ENCODE measurements at regions not wholly inside any gene's neighbourhood (a gene's known extent, or its start where the extent isn't known, plus 50 kb on each side); places are given as distances from the start of the nearest gene placed in this dataset.
A peak's percentile ranks its signal among the peaks of the same experiment; 100 is the strongest.
"Not testable (repeated sequence)": the region's sequence is repeated elsewhere in the genome, so short reads cannot be mapped to it uniquely, and the experiment has no call there.

DNA sequence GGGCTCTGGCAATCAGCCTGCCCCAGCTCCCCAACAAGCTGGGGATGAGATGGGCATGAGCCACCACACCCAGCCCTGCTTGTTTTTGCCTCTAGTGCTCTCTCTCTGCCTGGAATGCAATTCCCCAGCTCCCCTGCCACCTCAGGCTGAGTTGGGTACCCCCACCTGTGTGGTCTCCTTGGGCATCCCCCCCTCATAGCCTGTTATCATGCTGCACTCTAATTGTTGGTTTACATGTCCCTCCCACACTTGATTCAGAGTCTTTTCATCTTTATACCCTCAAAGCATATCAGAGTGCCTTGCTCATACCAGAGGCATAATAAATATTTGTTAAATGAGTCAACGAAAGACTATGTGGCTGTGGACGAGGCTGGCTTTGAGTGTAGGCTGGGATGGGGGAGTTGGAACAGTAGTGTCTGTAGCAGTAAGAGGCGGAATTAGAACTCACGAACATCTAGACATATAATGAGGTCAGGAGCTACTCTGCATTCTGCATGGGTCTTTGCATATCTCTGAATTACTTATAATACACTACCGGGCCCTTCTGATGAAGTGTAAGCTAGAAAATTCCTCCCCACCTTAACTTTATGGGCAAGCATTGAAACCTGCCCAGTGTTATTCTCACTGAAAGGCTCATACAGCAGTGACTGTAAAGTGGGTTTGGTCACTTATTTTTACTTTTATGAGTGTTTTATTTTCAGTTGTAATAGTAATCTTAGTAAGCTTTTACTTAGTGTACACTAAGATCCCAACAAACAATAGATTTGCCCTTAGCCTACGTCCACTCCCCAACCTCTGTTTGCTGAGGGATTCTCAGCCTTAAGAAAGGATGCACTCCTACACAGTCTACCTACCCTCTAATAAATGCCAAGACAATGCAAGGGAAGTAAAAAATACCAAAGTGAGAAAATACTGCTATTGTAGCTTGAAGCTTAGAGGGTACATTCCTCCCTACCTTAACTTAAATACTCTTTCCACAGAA, 58.7 kb downstream of the EDN1 start:
- DNase-seq (ENCODE audit: low read depth), result peak; percentile 55

DNA sequence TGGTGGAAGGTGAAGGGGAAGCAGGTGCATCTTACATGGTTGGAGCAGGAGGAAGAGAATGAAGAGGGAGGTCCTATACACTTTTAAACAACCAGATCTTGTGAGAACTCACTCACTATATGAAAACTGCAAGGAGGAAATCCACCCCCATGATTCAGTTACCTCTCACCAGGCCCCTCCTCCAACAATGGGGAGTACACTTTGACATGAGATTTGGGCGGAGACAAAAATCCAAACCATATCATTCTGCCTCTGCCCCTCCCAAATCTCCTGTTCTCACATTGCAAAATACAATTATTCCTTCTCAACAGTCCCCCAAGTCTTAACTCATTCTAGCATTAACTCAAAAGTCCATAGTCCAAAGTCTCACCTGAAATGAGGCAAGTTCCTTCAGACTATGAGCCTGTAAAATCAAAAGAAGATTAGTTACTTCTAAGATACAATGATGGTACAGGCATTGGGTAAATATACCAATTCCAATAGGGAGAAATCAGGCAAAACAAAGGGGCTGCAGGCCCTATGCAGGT, 60.5 kb downstream of the EDN1 start:
- DNase-seq (ENCODE audit: low read depth), result no peak

DNA sequence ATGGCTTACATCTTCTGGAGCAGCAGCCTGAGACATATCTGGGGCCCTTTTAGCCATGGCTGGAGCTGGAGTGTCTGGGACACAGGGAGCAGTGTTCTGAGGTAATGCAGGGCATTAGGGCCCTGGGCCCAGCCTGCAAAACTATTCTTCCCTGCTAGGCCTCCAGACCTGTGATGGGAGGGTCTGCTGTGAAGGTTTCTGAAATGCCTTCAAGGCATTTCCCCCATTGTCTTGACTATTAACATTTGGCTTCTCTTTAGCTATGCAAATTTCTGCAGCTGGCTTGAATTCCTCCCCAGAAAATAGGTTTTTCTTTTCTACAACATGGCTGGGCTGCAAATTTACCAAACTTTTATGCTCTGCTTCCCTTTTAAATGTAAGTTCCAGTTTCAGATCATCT, 61.5 kb downstream of the EDN1 start:
- no peak for DNase-seq (ENCODE audit: low read depth)

DNA sequence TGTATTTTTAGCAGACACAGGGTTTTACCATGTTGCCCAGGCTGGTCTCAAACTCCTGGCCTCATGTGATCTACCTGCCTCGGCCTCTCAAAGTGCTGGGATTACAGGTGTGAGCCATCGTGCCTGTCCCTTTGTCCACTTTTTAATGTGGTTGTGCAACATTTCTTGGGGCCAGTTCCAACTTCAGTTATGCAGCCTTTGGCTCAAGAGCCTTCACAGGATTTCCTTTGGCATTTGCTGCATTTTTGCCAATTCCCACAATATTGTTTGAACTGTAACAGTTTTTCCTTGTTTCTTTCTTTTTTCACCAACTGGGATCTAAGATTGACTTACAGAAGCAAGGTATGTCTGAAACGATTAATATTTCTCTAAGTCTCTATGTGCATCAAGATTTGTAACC, 63.6 kb downstream of the EDN1 start:
- peak; percentile 60 for DNase-seq (ENCODE audit: low read depth)

DNA sequence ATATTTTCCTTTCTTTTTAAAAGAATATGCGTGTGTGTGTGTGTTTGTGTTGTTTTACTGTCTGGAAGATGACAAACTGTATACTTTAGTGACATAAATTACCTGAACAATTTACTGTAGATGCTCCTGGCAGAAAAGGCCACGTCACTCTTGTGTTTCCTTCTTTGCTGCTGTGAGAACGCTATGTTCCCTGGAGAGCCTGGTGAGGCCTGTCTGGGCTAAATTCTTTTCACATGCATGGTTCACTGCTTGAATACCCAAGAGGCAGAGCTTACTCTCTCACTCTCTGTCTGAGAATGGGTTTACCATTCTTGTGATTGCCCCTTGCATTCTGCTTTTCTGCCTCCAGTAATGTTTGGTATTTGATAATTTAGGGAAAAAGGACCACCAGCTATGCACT, 64.3 kb downstream of the EDN1 start:
- DNase-seq (ENCODE audit: low read depth), result peak; percentile 91

DNA sequence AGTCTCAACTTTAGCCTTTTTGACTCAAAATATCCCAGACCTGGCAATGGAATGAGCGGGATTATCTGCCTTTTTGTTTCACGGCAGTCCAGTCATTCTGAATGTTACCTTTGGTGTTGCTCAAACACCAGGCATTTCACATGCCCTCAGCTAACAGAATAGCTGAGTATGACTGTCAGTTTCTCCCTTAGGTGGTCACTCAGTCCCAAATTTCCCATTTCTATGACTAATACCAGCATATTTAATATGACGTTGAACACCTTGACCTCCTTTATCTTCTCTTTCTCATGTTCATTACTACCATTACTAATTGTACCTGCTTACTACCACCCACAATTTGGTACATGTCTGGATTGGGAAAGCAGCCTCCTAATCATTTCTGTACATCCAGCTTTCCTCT, 65.2 kb downstream of the EDN1 start:
- no peak for DNase-seq (ENCODE audit: low read depth)

DNA sequence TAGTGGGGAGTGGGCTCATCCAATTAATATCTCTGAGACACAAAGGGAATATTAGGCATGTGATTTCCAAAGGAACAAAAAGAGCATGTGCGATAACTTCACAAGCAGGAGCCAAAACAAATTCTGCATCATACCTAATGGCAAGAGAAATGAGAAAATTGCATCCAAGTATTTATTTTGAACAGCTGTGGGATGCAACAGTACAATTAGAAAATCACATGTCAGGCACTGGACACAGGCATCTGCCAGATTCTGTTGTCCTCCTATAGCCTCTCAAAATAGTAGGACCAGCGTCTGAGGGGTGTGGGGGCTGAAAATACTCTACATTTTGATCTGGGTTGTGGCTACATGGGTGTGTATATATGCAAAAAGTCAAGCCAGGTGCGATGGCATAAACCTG, 66.3 kb downstream of the EDN1 start:
- peak; percentile 33 for DNase-seq (ENCODE audit: low read depth)

DNA sequence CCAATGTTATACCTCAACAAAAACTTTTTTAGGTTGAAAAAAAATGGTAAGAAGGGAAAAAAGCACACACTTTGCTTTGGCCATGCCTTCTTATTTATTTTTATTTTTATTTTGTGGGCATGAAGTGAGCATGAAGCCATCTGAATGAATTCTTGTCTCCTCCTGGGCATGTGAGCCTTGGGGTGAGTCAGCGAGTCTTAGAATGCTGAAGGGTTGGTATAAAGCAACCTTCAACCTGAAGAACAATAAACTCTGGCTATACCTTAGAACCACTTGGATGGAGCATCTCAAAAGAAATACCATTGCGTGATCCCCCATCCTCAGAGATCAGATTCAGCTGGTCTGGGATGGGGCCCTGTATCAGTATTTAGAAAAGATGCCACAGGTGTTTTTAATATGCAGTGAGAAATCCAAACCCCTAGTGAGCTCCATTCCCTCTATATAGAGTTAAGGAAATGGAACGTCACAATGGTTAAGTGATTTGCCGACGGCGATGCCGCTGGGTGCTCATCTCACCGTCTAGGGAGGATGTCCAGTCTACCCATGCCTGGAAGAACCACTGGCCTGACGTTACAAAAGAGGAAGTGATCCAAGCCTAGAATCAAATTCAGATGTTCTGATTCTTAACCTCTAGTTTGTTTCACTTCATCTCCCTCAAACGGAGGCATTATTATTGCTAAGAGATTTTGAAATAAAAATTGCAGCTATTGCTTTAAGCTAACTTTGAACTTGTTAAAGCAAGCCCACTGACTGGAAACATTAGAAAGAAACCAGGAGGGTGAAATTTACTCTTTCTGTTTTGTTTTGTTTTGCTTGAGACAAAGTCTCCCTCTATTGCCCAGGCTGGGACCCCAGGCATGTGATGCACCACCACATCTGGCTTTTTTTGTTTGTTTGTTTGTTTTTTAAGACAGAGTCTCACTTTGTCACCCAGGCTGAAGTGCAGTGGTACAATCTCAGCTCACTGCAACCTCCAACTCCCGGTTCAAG, 67.1 kb downstream of the EDN1 start:
- DNase-seq (ENCODE audit: low read depth), result peak; percentile 91

DNA sequence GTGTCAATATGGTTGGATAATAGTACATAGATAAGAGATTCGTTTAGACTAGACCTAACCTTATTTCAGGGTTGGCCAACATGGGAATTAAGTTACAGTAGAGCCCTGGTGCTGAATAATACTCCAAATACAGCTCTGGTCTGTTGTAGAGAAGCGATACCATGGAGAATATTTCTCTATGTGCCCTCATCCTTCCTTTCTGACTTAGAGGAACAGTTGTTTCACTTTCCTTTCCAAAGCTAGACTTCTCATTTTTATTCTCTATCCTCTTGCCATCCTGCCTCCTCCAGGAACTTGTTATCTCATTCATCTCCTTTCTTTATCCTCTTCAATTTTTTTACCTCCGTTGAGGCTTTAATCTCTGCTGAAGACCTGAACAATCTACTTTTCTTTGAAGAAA, 68.9 kb downstream of the EDN1 start:
- no peak for DNase-seq (ENCODE audit: low read depth)

DNA sequence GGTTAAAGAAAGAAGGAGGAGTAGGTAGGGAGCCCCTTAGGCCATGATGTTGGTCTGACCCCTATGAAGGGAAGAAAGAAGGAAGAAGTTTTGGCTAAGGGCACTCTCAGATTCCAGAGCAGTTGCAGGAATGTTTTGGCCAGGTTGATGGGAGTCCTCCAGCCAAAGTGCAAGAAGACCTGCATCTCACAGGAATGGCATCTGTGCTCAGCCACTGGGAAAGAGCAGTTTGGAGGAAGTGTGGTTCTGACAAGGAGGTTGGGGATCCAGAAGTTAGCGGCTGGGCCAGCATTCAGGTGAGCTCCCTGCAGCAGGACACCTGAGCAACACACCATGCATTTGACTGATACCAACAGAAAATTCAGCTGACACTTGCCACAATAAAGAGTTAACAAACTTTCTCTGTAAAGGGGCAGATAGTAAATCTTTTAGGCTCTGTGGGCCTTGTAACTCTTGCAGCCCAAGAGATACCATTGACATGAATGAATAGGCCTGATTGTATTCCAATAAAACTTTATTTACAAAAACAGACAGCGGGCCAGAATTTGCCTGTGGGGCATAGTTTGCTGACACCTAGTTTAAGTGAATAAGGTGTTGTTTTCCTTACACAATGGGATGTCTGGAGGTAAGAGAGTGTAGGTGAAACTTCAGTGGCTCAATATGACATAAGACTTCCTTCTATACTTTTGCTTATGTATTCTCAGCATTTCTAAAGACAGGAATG, 71.0 kb downstream of the EDN1 start:
- no peak for DNase-seq (ENCODE audit: low read depth)

DNA sequence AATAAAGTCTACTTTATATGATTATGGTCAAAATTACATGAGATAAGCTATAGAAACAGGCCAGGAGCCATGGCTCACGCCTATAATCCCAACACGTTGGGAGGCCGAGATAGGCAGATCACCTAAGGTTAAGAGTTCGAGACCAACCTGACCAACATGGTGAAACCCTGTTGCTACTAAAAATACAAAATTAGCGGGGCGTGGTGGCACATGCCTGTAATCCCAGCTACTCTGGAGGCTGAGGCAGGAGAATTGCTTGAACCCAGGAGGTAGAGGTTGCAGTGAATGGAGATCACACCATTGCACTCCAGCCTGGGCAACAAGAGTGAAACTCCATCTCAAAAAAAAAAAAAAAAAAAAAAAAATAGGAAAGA, 73.1 kb downstream of the EDN1 start:
- not testable (repeated sequence) for DNase-seq (ENCODE audit: low read depth)

DNA sequence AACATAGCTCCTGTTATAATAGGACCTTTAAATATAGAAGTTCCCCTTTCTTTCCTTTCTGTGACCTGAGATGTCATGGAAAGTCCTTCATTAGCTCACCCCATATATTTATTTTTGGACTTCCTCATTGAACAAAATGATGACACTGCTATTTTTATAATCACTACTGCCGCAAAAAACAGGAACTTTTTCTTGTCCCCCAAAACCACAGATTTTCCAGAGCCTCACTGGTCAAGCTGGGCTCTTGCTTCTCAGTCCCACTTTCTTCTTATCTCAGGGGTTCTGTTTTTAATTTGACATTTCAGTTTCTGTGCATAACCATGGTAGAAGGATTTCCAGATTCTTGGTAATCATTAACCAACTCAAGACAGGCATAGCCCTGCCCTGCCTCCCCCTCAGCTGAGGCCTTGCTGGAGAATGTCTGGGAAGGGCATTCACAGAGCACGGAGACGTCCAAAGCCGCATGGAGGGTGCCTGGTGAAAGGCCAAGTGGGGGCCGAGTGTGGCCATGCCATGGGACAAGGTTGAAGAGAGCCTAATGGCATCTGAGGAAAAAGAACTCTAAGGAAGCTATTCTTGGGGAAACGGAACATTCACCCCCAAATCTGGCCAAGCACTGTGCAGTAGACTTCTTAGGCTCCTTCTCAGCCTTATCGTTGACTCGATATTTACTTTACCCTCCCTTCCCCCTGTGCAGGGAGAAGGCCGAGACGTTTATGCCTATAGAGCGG, 73.7 kb downstream of the EDN1 start:
- no peak for DNase-seq (ENCODE audit: low read depth)

DNA sequence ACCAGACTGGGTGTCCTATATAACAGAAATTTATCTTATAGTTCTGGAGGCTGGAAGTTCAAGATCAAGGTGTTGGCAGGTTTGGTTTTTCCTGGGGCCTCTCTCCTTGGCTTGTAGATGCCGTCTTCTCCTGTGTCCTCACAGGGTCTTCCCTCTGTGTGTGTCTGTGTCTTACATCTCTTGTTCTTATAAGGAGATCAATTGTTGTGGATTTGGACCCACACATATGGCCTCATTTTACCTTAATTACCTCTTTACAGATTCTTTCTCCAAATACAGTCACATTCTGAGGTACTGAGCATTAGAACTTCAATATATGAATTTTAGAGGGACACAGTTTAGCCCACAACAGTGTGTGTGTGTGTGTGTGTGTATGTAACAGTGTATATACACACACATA, 74.5 kb downstream of the EDN1 start:
- DNase-seq (ENCODE audit: low read depth), result no peak

DNA sequence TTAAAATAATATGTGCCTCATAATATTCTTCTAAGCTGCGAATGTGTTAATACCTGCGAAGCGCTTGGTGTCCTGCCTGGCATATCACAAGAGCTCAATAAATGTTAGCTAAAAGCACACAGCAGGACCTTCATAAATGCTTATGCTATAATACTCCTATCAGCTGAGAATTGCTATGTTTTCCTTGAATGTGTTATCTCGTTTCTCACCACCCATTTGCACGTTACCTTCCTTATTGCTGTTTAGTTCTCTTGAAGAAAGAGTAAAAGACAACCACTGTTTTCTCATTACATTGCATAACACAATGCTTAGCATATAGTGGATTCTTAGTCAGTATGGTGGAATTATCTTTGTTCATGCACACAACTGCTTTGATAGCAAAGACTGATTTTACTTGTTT, 76.6 kb downstream of the EDN1 start:
- DNase-seq (ENCODE audit: low read depth), result no peak

DNA sequence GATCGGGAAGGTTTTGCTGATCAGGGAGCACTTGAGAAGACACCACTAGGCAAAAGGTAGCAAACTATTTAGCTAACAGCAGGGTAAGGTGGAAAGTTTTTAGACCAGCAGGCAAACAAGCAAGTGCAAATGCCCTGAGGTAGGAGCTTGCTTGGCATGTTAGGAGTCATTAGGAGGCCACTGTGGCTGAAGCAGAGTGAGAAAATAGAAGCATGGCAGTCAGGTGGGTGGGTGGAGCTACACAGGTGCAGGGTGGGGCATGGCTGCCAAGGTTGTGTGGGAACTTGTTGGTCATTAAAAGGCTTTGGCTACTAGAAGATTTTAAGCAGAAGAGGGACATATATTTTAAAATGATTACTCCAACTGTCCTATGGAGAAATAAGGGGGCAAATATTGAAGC, 77.3 kb downstream of the EDN1 start:
- DNase-seq (ENCODE audit: low read depth), result no peak

DNA sequence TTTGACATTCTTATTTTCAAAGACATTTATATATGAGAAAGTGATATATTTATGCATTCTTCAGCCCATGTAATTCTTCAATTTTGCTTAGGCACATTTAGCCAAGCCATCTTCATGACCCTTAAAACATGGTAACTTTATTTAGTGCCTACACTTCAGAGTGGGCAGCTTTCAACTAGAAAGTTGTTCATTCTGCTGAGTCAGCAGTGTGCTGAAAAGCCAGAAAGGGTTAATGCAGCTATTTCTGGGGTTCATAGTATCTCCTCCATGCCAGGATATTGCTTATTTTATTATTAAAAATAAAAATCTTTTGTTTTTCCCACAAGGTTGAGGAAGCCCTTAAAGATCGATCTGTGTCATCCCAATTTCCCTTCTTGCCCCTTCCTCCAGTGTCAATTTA, 79.2 kb downstream of the EDN1 start:
- DNase-seq (ENCODE audit: low read depth), result no peak

DNA sequence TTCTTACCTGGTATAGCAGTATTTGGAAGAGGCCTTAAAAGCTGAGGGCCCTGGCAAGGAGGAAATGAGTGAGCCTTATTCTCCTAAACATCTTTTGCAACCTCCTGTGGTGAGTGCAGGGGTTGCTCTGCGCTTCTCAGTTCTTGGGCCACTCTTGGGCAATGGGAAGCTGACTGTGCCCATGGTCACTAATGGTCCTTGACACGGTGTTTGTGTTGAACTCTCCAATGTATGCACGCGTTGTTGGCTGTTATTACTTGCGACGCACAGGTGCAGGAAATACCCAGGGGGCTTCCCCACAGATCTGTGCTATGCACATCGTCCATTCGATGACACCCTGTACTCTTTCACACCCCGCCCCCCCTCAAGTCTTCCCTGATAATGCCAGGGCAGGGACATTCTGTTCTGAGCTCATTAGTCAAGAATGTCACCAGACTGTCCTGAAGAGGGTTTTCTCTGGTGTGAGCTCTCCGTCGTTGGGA, 79.7 kb downstream of the EDN1 start:
- no peak for DNase-seq (ENCODE audit: low read depth)

DNA sequence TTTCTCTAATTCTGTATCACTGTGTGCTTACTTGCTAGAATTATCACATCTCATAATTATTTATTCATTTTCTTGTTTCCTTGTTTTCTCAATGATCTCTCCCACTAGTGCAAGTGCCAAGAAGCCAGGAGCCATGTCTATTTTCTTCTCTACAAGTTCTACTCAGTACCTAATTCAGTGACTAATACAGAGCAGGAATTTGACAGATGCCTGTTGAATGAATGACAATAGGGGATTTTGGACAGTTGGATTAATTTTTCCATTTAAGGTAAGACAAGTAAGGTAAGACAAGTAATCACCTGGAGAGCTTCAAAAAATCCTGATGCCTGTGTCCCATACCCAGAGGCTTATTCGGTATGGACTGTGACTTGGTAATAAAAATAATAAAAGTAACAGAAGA, 81.0 kb downstream of the EDN1 start:
- DNase-seq (ENCODE audit: low read depth), result no peak

DNA sequence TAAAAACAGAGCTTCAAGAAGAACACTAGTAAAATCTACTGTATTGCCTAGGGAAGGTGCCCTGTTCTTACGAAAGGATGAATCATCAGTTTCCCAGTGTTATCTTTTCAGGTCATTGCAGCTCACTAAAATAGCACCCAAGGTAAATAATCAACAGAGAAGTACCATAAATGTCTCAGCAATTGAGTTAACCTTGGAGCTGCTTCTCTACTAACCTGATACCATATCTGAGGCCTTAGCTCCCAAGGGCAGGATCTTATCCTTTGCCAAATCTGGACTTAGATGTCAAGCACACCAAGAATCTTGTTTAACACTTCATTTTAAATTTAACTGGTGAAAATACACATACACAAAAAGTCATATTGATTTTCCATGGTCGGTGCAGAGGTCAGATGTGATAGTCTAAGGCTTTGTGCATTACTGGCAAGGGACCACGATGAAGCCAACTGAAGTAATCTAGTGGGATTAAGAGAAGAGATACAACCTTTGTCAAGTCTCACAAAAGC, 81.5 kb downstream of the EDN1 start:
- DNase-seq (ENCODE audit: low read depth), result no peak

DNA sequence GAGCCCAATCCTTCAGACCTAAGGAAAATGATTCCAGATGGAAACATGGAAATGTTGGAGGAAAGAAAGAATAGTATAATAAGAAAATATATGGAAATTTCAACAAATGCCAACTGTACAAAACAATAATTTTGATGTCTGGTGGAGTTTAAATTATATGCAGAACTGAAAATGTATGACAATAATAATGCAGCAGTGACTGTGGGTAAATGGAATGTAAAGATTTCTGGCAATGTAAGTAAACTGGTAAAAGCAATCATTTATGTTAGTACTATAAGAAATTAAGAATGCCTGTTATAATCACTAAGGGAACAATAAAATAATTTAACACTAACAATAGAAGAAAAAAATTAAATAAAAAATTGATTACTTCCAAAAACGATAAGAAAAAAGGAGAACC, 89.0 kb downstream of the EDN1 start:
- peak; percentile 8 for DNase-seq (ENCODE audit: low read depth)

DNA sequence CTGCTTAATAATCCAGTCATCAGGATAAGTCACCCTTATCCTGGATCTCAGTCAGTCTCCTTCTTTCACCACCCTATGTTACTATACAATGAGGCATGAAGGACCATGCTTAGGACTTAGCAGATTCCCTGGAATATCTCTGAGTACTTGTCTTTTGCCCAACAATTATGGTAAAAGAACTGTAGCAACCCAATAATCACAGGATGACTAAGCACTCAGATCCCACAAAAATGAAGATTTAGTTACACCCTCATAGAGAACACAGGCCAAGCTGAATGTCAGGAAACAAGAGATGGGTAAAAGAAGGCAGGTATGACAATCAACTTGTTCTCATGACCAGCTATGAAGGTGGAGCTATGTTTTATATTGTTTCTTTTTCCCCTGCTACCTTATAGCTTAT, 91.4 kb downstream of the EDN1 start:
- DNase-seq (ENCODE audit: low read depth), result peak; percentile 42
